ENCODE measurements at regions not wholly inside any gene's neighbourhood (a gene's known extent, or its start where the extent isn't known, plus 50 kb on each side); places are given as distances from the start of the nearest gene placed in this dataset.

- TF ChIP-seq YY1 (IDR thresholded peaks at IDR 0.05; ENCODE audit: extremely low read depth, insufficient replicate concordance, low read depth, low read length) (no peak), POLR2A (IDR thresholded peaks at IDR 0.05; ENCODE audit: borderline replicate concordance, extremely low read depth, insufficient read depth, insufficient read length) (no peak), ATF3 (IDR thresholded peaks at IDR 0.05) (no peak), SIN3A (IDR thresholded peaks at IDR 0.05; ENCODE audit: low read depth) (no peak), POLR2AphosphoS5 (IDR thresholded peaks at IDR 0.05; ENCODE audit: low read depth, low read length) (no peak), JUND (IDR thresholded peaks at IDR 0.05) (no peak), RAD21 (IDR thresholded peaks at IDR 0.05; ENCODE audit: low read depth) (no peak), EZH2phosphoT487 (IDR thresholded peaks at IDR 0.05; ENCODE audit: borderline replicate concordance) (no peak), CEBPB (IDR thresholded peaks at IDR 0.05; ENCODE audit: low read depth) (no peak), FOSL1 (IDR thresholded peaks at IDR 0.05; ENCODE audit: low read depth) (no peak), TCF7L2 (IDR thresholded peaks at IDR 0.05; ENCODE audit: borderline replicate concordance, extremely low read depth, insufficient read depth, insufficient read length) (no peak), EZH2 (IDR thresholded peaks at IDR 0.05) (no peak), EGR1 (IDR thresholded peaks at IDR 0.05; ENCODE audit: low read depth) (no peak), SP1 (IDR thresholded peaks at IDR 0.05; ENCODE audit: low read depth) (no peak)
- TF ChIP-seq, protein P1, sequence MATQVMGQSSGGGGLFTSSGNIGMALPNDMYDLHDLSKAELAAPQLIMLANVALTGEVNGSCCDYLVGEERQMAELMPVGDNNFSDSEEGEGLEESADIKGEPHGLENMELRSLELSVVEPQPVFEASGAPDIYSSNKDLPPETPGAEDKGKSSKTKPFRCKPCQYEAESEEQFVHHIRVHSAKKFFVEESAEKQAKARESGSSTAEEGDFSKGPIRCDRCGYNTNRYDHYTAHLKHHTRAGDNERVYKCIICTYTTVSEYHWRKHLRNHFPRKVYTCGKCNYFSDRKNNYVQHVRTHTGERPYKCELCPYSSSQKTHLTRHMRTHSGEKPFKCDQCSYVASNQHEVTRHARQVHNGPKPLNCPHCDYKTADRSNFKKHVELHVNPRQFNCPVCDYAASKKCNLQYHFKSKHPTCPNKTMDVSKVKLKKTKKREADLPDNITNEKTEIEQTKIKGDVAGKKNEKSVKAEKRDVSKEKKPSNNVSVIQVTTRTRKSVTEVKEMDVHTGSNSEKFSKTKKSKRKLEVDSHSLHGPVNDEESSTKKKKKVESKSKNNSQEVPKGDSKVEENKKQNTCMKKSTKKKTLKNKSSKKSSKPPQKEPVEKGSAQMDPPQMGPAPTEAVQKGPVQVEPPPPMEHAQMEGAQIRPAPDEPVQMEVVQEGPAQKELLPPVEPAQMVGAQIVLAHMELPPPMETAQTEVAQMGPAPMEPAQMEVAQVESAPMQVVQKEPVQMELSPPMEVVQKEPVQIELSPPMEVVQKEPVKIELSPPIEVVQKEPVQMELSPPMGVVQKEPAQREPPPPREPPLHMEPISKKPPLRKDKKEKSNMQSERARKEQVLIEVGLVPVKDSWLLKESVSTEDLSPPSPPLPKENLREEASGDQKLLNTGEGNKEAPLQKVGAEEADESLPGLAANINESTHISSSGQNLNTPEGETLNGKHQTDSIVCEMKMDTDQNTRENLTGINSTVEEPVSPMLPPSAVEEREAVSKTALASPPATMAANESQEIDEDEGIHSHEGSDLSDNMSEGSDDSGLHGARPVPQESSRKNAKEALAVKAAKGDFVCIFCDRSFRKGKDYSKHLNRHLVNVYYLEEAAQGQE (IDR thresholded peaks at IDR 0.05; ENCODE audit: low read depth), result no peak
- Histone ChIP-seq H3K9me2 (ENCODE audit: insufficient read depth) (no peaks in the 10 kb centered on the region), H3K4me2 (ENCODE audit: low read length) (no peak overlapping the region), H3K4me3 (replicated peaks in 1 of 2; ENCODE audit: low read depth in 1 of 2, low read length in 2 of 2) (no peak overlapping the region), H3K79me2 (ENCODE audit: insufficient read depth, low read length) (no peaks in the 10 kb centered on the region), H3K9ac (ENCODE audit: low read length) (no peak overlapping the region), H3K9me3 (ENCODE audit: control insufficient read depth in 1 of 2, insufficient read depth in 1 of 2, low read depth in 1 of 2, low read length in 2 of 2) (no peaks in the 10 kb centered on the region), H2AFZ (ENCODE audit: low read depth, low read length, poor library complexity, severe bottlenecking) (no peak overlapping the region), H4K20me1 (ENCODE audit: insufficient read depth) (no peaks in the 10 kb centered on the region), H3K36me3 (ENCODE audit: control insufficient read depth in 1 of 2, insufficient read depth in 2 of 2, low read length in 2 of 2) (no peaks in the 10 kb centered on the region), H3K27me3 (ENCODE audit: insufficient read depth, low read length) (no peaks in the 10 kb centered on the region), H3K4me1 (ENCODE audit: control insufficient read depth in 1 of 2, insufficient read depth in 2 of 2, low read length in 2 of 2) (no peaks in the 10 kb centered on the region), H3K27ac (ENCODE audit: low read depth, low read length) (no peak overlapping the region)
- no TSS peak for BruUV-seq (replicated peaks)
- no peak for ATAC-seq
- ChIA-PET POLR2A (no interaction called here), CTCF (no interaction called here), RAD21 (ENCODE audit: low non-redundant PET in 1 of 2, low total read pairs in 2 of 2, uncharacterized antibody in 2 of 2, unreplicated experiment in 2 of 2) (no interaction called here)
- intact Hi-C loops (cut with micrococcal nuclease), result no loop called here
- DNase-seq (ENCODE audit: low read depth, low spot score), result no peak
Observed at GRCh38 chr2:30324245-30324908, 93.0 kb downstream of the LBH start.
